IMR-90 (cell line): ENCODE measurements at regions not wholly inside any gene's neighbourhood (a gene's known extent, or its start where the extent isn't known, plus 50 kb on each side); places are given as distances from the start of the nearest gene placed in this dataset.

Experiments
- ATAC-seq: fragments of 200-7000 bp; cut with Tn5 transposase; 2 replicates; pipeline ENCODE4 v1.9.1; 2020; ENCODE audit warnings: low read depth, mild to moderate bottlenecking, moderate library complexity
- BruUV-seq: library from RNA; stranded (reverse); fragments of 400-500 nt; replicated peaks from 2 replicates; lab custom pipeline; 2021; lab: Mats Ljungman, UMichigan
- CTCF ChIA-PET: fragments of 300-600 bp; formaldehyde crosslinking; extraction: SDS; loops from one replicate; lab custom pipeline; 2021; ENCODE audit warnings: antibody characterized with exemption; lab: Yijun Ruan, JAX
- POLR2A ChIA-PET: fragments of 300-600 bp; sonication (Branson Sonifier 250); formaldehyde crosslinking; loops from one replicate; lab custom pipeline; 2022; ENCODE audit warnings: antibody characterized with exemption; ENCODE audit not compliant: unreplicated experiment; lab: Charles Lee
- DNase-seq: peaks from one replicate; pipeline ENCODE4 v3.0.0; 2013
- H2AFZ ChIP-seq: replicated peaks from 2 replicates; pipeline ENCODE3; 2013; ENCODE audit warnings: low read length, mild to moderate bottlenecking; ENCODE audit not compliant: poor library complexity
- H2AK5ac ChIP-seq: 2 replicates; pipeline ENCODE4 v1.6.1; 2013; ENCODE audit warnings: low read depth, low read length, inconsistent platforms
- H2AK9ac ChIP-seq: replicated peaks from 2 replicates; pipeline ENCODE3; 2013; ENCODE audit warnings: mild to moderate bottlenecking, low read depth, low read length, moderate library complexity; ENCODE audit not compliant: poor library complexity
- H2BK120ac ChIP-seq: 2 replicates; pipeline ENCODE4 v1.6.1; 2013; ENCODE audit warnings: low read depth, low read length, inconsistent platforms
- H2BK15ac ChIP-seq: 3 replicates; pipeline ENCODE4 v1.6.1; 2013; ENCODE audit warnings: low read depth, low read length, inconsistent platforms
- H2BK20ac ChIP-seq: 2 replicates; pipeline ENCODE4 v1.6.1; 2013; ENCODE audit warnings: low read depth, mild to moderate bottlenecking, inconsistent platforms, low read length, moderate library complexity
- H2BK5ac ChIP-seq: 2 replicates; pipeline ENCODE4 v1.6.1; 2013; ENCODE audit warnings: mild to moderate bottlenecking, low read depth, low read length, inconsistent platforms; ENCODE audit not compliant: poor library complexity, severe bottlenecking
- H3K14ac ChIP-seq: replicated peaks from 2 replicates; pipeline ENCODE4 v1.6.1; 2013; ENCODE audit warnings: low read depth, low read length, inconsistent platforms
- H3K18ac ChIP-seq: 2 replicates; pipeline ENCODE4 v1.6.1; 2013; ENCODE audit warnings: low read depth, low read length, control low read depth
- H3K23ac ChIP-seq: 2 replicates; pipeline ENCODE4 v1.6.1; 2013; ENCODE audit warnings: low read depth, low read length, inconsistent platforms
- H3K27ac ChIP-seq: 2 replicates; pipeline ENCODE4 v1.5.1; 2013; ENCODE audit warnings: mild to moderate bottlenecking, control low read depth, low read length; ENCODE audit not compliant: insufficient read depth
- H3K27me3 ChIP-seq: 2 replicates; pipeline ENCODE4 v1.6.1; 2013; ENCODE audit warnings: low read length; ENCODE audit not compliant: control insufficient read depth, insufficient read depth
- H3K36me3 ChIP-seq: 2 replicates; pipeline ENCODE4 v1.6.1; 2013; ENCODE audit warnings: low read length, mixed read lengths; ENCODE audit not compliant: control insufficient read depth, insufficient read depth
- H3K4ac ChIP-seq: 2 replicates; pipeline ENCODE4 v1.6.1; 2013; ENCODE audit warnings: low read depth, low read length, inconsistent platforms
- H3K4me1 ChIP-seq: 2 replicates; pipeline ENCODE4 v1.6.1; 2013; ENCODE audit warnings: low read length, mixed read lengths; ENCODE audit not compliant: control insufficient read depth, insufficient read depth
- H3K4me2 ChIP-seq: 2 replicates; pipeline ENCODE4 v1.6.1; 2013; ENCODE audit warnings: low read depth, mild to moderate bottlenecking, control low read depth, low read length, moderate library complexity
- H3K4me3 ChIP-seq: 2 replicates; pipeline ENCODE4 v1.5.1; 2013; ENCODE audit warnings: low read depth, mild to moderate bottlenecking, control low read depth, low read length, moderate library complexity; ENCODE audit not compliant: insufficient read depth
- H3K56ac ChIP-seq: 2 replicates; pipeline ENCODE4 v1.6.1; 2013; ENCODE audit warnings: low read length, inconsistent platforms; ENCODE audit not compliant: insufficient read depth; ENCODE audit errors: extremely low read depth
- H3K79me1 ChIP-seq, 2 experiments: 2 replicates each; pipeline ENCODE4 v1.6.1; 2013; ENCODE audit warnings: low read length in 2 of 2, inconsistent platforms in 1 of 2, low read depth in 1 of 2
- H3K9ac ChIP-seq: 2 replicates; pipeline ENCODE4 v1.6.1; 2013; ENCODE audit warnings: low read depth, low read length, control low read depth
- H3K9me1 ChIP-seq: 2 replicates; pipeline ENCODE4 v1.6.1; 2013; ENCODE audit warnings: low read length, inconsistent platforms; ENCODE audit not compliant: insufficient read depth
- H3K9me3 ChIP-seq: 2 replicates; pipeline ENCODE4 v1.6.1; 2013; ENCODE audit warnings: low read length; ENCODE audit not compliant: control insufficient read depth, insufficient read depth
- H4K20me1 ChIP-seq: 2 replicates; pipeline ENCODE4 v1.6.1; 2013; ENCODE audit warnings: low read length, inconsistent platforms; ENCODE audit not compliant: insufficient read depth
- H4K5ac ChIP-seq: 2 replicates; pipeline ENCODE4 v1.6.1; 2013; ENCODE audit warnings: mild to moderate bottlenecking, low read depth, low read length, control low read depth
- H4K8ac ChIP-seq, 2 experiments: 2 replicates each; pipeline ENCODE4 v1.6.1; 2013; ENCODE audit warnings: low read depth in 2 of 2, low read length in 2 of 2, control low read depth in 1 of 2, inconsistent platforms in 1 of 2
- H4K91ac ChIP-seq: 2 replicates; pipeline ENCODE4 v1.6.1; 2013; ENCODE audit warnings: low read depth, low read length, inconsistent platforms; ENCODE audit not compliant: insufficient read depth
- CEBPB ChIP-seq: IDR thresholded peaks from 2 replicates; pipeline ENCODE4 v1.6.1; 2012; ENCODE audit warnings: low read depth, low read length, improper control_type of control experiment
- MAFK ChIP-seq: IDR thresholded peaks from 2 replicates; pipeline ENCODE4 v1.6.1; 2012; ENCODE audit warnings: low read depth, low read length, improper control_type of control experiment
- NFE2L2 ChIP-seq: fragments of 150-350 bp; IDR thresholded peaks from 2 replicates; pipeline ENCODE4 v1.6.1; 2016; ENCODE audit warnings: low read depth, mild to moderate bottlenecking, low read length
- RAD21 ChIP-seq: IDR thresholded peaks from 2 replicates; pipeline ENCODE4 v1.6.1; 2012; ENCODE audit warnings: low read length, improper control_type of control experiment
- WGBS, 2 experiments: methylation state at CpG; one replicate each; pipeline versions ENCODE4 v1.1.5 to v1.1.7; 2013; ENCODE audit warnings: missing lambda C conversion rate in 2 of 2; ENCODE audit not compliant: insufficient read length in 1 of 2; ENCODE audit errors: extremely low coverage in 2 of 2; 5-methylcytosine and 5-hydroxymethylcytosine counted together
- dilution Hi-C: fragments of 300-500 bp; cut with HindIII; formaldehyde crosslinking; loops from one replicate; pipeline ENCODE4 v1.14.3; 2018; ENCODE audit warnings: low sequenced_read_pairs; ENCODE audit not compliant: unreplicated experiment
- in situ Hi-C: fragments of 300-500 bp; cut with MboI; formaldehyde crosslinking; loops from 3 replicates; pipeline ENCODE4 v1.14.3; 2019; ENCODE audit warnings: low sequenced_read_pairs, inconsistent platforms, mixed read lengths
- intact Hi-C: fragments of 100-400 bp; cut with micrococcal nuclease; formaldehyde crosslinking; loops from 2 replicates; pipeline ENCODE4 v1.10.0; 2022
- TF ChIP-seq, protein P1 (sequence below): fragments of 150-350 bp; IDR thresholded peaks from 2 replicates; pipeline ENCODE4 v1.6.1; 2017; ENCODE audit warnings: mild to moderate bottlenecking, antibody characterized with exemption, low read length, low read depth

DNA sequence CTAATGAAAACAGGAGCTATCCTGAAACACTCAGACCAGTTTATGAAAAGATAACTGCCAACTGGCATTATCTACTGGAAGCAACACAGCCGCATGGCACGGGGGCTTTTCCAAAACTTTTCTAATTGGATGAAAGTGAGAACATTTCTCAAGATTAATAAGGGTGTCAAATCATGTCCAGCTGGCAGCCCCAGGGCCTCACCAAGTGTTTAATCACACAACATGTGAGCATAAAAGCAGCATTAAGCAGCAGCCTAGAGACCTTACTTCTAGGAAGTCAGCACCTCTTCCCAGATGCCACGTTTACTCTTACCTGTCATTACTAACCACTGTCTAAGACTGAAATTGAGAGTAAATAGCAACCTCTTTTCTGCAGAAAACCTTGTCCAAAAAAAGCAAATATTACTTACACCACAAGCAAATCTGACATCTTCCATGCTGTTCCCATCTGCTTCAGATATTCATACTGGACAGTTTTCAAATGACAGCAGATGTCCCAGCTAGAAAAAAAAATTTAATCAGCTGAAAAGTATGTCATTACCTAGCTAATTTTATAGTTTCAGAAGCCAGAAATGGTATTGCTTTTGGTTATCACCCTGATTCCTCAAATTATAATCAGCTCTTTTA, 341.5 kb upstream of the ZP4 start:
- Histone ChIP-seq H3K9me3 (peaks cover 6% of the 10 kb centered on the region; the same call in 1 of the 2 replicates), H3K23ac (no peak overlapping the region), H4K20me1 (no peaks in the 10 kb centered on the region), H4K5ac (no peak overlapping the region), H2BK5ac (no peak overlapping the region), H4K8ac (no peak overlapping the region), H2AFZ (no peak overlapping the region), H2AK5ac (no peak overlapping the region), H3K14ac (no peak overlapping the region), H3K18ac (no peak overlapping the region), H3K27ac (no peak overlapping the region), H3K27me3 (no peaks in the 10 kb centered on the region), H4K91ac (no peak overlapping the region), H3K4me1 (no peaks in the 10 kb centered on the region), H3K9ac (no peak overlapping the region), H3K4ac (no peak overlapping the region), H3K9me1 (no peaks in the 10 kb centered on the region), H3K4me2 (no peak overlapping the region), H3K79me1 (no peaks in the 10 kb centered on the region), H2AK9ac (no peak overlapping the region), H3K36me3 (no peaks in the 10 kb centered on the region), H2BK15ac (no peak overlapping the region), H3K56ac (no peak overlapping the region), H2BK120ac (no peak overlapping the region), H3K4me3 (no peak overlapping the region), H2BK20ac (no peak overlapping the region)
- CTCF ChIA-PET = no interaction called here
- ATAC-seq (no peak), DNase-seq (no peak)
- TF ChIP-seq MAFK (no peak), NFE2L2 (no peak), RAD21 (no peak), CEBPB (no peak)
- TF ChIP-seq, protein P1, sequence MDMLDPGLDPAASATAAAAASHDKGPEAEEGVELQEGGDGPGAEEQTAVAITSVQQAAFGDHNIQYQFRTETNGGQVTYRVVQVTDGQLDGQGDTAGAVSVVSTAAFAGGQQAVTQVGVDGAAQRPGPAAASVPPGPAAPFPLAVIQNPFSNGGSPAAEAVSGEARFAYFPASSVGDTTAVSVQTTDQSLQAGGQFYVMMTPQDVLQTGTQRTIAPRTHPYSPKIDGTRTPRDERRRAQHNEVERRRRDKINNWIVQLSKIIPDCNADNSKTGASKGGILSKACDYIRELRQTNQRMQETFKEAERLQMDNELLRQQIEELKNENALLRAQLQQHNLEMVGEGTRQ = no peak
- intact Hi-C loops (no loop called here), dilution Hi-C loops (no loop called here), in situ Hi-C loops (no loop called here)
- no CpG with 5 or more reads among the region's 3 CpGs for WGBS, 2 experiments
- BruUV-seq = no TSS peak
- POLR2A ChIA-PET = no interaction called here
